ENCODE measurements at regions not wholly inside any gene's neighbourhood (a gene's known extent, or its start where the extent isn't known, plus 50 kb on each side); places are given as distances from the start of the nearest gene placed in this dataset.

DNA sequence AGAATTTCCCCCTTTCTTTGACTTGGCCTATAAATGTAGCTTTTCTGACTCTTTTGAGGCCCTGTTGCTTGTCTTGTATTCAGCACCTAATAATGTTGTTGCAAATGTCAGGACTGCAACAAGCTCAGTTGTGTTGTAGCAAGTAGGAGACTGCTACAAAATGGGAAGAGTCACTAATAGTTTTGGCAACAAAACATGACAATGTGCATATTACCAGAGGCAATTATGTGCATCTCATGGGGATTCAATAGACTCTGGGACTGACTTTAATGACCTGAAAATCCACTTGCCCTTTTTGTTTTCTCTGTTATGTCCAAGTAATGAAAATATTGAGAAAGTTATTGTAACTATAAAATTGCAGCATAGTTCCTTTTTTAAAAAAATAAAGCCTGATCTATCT lies 368.4 kb downstream of the OSTF1 start:
- TF ChIP-seq FOSL2 (IDR thresholded peaks at IDR 0.05; ENCODE audit: borderline replicate concordance, low read depth) (no peak), RFX5 (IDR thresholded peaks at IDR 0.05; ENCODE audit: low read length) (no peak), SIN3A (IDR thresholded peaks at IDR 0.05; ENCODE audit: borderline replicate concordance, low read depth, low read length) (no peak), CHD2 (IDR thresholded peaks at IDR 0.05; ENCODE audit: low read length, partially characterized antibody) (no peak), RXRA (IDR thresholded peaks at IDR 0.05; ENCODE audit: borderline replicate concordance, low read depth) (no peak), TCF12 (IDR thresholded peaks at IDR 0.05) (no peak)
- no peaks in the 10 kb centered on the region for H3K36me3 ChIP-seq (replicated peaks in 1 of 2; ENCODE audit: control insufficient read depth in 1 of 2, insufficient read depth in 2 of 2, low read length in 1 of 2)
- no peak overlapping the region for H2AFZ ChIP-seq (ENCODE audit: low read depth)
- POLR2A ChIA-PET = no interaction called here
- no peaks in the 10 kb centered on the region for H3K27me3 ChIP-seq (ENCODE audit: insufficient read depth)
- no peaks in the 10 kb centered on the region for H4K20me1 ChIP-seq (ENCODE audit: insufficient read depth)
- H3K9me3 ChIP-seq = no peaks in the 10 kb centered on the region; the same call in 1 of the 2 replicates
- H3K9ac ChIP-seq = no peak overlapping the region
- no peaks in the 10 kb centered on the region for H3K79me2 ChIP-seq (ENCODE audit: insufficient read depth)
- H3F3A ChIP-seq (replicated peaks; ENCODE audit: insufficient read depth) = no peaks in the 10 kb centered on the region
- no peak overlapping the region for H3K4me2 ChIP-seq
- H3K4me1 ChIP-seq (ENCODE audit: control insufficient read depth in 1 of 2, insufficient read depth in 2 of 2, low read depth in 1 of 2, low read length in 1 of 2) = no peaks in the 10 kb centered on the region
- no peak overlapping the region for H3K27ac ChIP-seq (ENCODE audit: low read depth in 2 of 2, low read length in 1 of 2)
- no peaks in the 10 kb centered on the region for H3K9me2 ChIP-seq
- H3K4me3 ChIP-seq (ENCODE audit: low read depth in 2 of 2, low read length in 1 of 2) = no peak overlapping the region
- CTCF ChIA-PET = no interaction called here
- DNase-seq = no peak

DNA sequence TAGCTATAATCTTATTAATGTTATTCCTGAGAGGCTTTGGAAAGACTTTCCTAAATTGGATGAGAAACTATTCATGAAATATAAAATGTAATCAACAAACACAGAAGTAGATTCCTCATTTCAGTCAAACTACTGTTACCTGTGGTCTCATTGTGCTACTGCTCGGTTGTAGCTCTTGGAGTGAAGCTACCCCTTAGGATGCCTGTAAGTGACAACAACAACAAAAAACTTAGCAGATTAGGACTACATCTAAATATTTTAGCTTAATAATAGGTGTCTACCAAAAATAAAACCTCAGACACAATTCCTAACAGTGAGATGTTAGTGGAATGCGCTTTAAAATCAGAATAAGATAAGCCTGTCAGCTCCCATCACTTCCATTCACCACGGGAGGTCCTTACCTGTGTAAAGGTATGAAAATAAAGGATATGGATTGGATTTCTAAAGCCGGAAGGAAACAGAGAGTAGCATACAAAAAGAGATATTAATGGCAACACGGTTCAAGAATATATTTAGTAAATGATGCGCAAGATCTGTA lies 369.2 kb downstream of the OSTF1 start:
- H4K20me1 ChIP-seq (ENCODE audit: insufficient read depth) = no peaks in the 10 kb centered on the region
- no peaks in the 10 kb centered on the region; the same call in 1 of the 2 replicates for H3K9me3 ChIP-seq
- H3K4me3 ChIP-seq (ENCODE audit: low read depth in 2 of 2, low read length in 1 of 2) = no peak overlapping the region
- no peaks in the 10 kb centered on the region for H3K4me1 ChIP-seq (ENCODE audit: control insufficient read depth in 1 of 2, insufficient read depth in 2 of 2, low read depth in 1 of 2, low read length in 1 of 2)
- no peaks in the 10 kb centered on the region for H3K36me3 ChIP-seq (replicated peaks in 1 of 2; ENCODE audit: control insufficient read depth in 1 of 2, insufficient read depth in 2 of 2, low read length in 1 of 2)
- WGBS (ENCODE audit: low lambda C conversion rate) = 27% methylated on average over 6 of the region's 6 CpGs
- no peaks in the 10 kb centered on the region for H3K9me2 ChIP-seq
- H2AFZ ChIP-seq (ENCODE audit: low read depth) = no peak overlapping the region
- H3K27ac ChIP-seq (ENCODE audit: low read depth in 2 of 2, low read length in 1 of 2) = no peak overlapping the region
- H3K4me2 ChIP-seq = no peak overlapping the region
- POLR2A ChIA-PET = no interaction called here
- CTCF ChIA-PET = no interaction called here
- DNase-seq = no peak
- H3K27me3 ChIP-seq (ENCODE audit: insufficient read depth) = no peaks in the 10 kb centered on the region
- no peaks in the 10 kb centered on the region for H3F3A ChIP-seq (replicated peaks; ENCODE audit: insufficient read depth)
- H3K9ac ChIP-seq = no peak overlapping the region
- no peaks in the 10 kb centered on the region for H3K79me2 ChIP-seq (ENCODE audit: insufficient read depth)
- TF ChIP-seq, protein P1, sequence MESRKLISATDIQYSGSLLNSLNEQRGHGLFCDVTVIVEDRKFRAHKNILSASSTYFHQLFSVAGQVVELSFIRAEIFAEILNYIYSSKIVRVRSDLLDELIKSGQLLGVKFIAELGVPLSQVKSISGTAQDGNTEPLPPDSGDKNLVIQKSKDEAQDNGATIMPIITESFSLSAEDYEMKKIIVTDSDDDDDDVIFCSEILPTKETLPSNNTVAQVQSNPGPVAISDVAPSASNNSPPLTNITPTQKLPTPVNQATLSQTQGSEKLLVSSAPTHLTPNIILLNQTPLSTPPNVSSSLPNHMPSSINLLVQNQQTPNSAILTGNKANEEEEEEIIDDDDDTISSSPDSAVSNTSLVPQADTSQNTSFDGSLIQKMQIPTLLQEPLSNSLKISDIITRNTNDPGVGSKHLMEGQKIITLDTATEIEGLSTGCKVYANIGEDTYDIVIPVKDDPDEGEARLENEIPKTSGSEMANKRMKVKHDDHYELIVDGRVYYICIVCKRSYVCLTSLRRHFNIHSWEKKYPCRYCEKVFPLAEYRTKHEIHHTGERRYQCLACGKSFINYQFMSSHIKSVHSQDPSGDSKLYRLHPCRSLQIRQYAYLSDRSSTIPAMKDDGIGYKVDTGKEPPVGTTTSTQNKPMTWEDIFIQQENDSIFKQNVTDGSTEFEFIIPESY (IDR thresholded peaks at IDR 0.05; ENCODE audit: borderline replicate concordance, low read depth) = no peak
- TF ChIP-seq EZH2phosphoT487 (IDR thresholded peaks at IDR 0.05; ENCODE audit: borderline replicate concordance, low read depth) (no peak), GABPA (IDR thresholded peaks at IDR 0.05; ENCODE audit: low read depth) (no peak), SMC3 (IDR thresholded peaks at IDR 0.05; ENCODE audit: low read depth, low read length) (no peak), TEAD4 (IDR thresholded peaks at IDR 0.05; ENCODE audit: borderline replicate concordance, insufficient read depth) (no peak), YY1 (IDR thresholded peaks at IDR 0.05; ENCODE audit: low read depth) (no peak), MEF2A (IDR thresholded peaks at IDR 0.05; ENCODE audit: borderline replicate concordance, low read depth) (no peak), SIN3A (IDR thresholded peaks at IDR 0.05; ENCODE audit: borderline replicate concordance, low read depth, low read length) (no peak), GATA2 (CRISPR knock-in tag; IDR thresholded peaks at IDR 0.05) (no peak), RFX5 (IDR thresholded peaks at IDR 0.05; ENCODE audit: low read length) (no peak), RAD21 (IDR thresholded peaks at IDR 0.05; ENCODE audit: low read length) (no peak), RCOR1 (IDR thresholded peaks at IDR 0.05; ENCODE audit: low read length) (no peak), JUND (IDR thresholded peaks at IDR 0.05) (no peak), CHD2 (IDR thresholded peaks at IDR 0.05; ENCODE audit: low read length, partially characterized antibody) (no peak), RXRA (IDR thresholded peaks at IDR 0.05; ENCODE audit: borderline replicate concordance, low read depth) (no peak)
- TF ChIP-seq, protein P2, sequence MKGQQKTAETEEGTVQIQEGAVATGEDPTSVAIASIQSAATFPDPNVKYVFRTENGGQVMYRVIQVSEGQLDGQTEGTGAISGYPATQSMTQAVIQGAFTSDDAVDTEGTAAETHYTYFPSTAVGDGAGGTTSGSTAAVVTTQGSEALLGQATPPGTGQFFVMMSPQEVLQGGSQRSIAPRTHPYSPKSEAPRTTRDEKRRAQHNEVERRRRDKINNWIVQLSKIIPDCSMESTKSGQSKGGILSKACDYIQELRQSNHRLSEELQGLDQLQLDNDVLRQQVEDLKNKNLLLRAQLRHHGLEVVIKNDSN (IDR thresholded peaks at IDR 0.05; ENCODE audit: borderline replicate concordance, low read depth) = no peak
- TF ChIP-seq, protein P3, sequence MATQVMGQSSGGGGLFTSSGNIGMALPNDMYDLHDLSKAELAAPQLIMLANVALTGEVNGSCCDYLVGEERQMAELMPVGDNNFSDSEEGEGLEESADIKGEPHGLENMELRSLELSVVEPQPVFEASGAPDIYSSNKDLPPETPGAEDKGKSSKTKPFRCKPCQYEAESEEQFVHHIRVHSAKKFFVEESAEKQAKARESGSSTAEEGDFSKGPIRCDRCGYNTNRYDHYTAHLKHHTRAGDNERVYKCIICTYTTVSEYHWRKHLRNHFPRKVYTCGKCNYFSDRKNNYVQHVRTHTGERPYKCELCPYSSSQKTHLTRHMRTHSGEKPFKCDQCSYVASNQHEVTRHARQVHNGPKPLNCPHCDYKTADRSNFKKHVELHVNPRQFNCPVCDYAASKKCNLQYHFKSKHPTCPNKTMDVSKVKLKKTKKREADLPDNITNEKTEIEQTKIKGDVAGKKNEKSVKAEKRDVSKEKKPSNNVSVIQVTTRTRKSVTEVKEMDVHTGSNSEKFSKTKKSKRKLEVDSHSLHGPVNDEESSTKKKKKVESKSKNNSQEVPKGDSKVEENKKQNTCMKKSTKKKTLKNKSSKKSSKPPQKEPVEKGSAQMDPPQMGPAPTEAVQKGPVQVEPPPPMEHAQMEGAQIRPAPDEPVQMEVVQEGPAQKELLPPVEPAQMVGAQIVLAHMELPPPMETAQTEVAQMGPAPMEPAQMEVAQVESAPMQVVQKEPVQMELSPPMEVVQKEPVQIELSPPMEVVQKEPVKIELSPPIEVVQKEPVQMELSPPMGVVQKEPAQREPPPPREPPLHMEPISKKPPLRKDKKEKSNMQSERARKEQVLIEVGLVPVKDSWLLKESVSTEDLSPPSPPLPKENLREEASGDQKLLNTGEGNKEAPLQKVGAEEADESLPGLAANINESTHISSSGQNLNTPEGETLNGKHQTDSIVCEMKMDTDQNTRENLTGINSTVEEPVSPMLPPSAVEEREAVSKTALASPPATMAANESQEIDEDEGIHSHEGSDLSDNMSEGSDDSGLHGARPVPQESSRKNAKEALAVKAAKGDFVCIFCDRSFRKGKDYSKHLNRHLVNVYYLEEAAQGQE (IDR thresholded peaks at IDR 0.05; ENCODE audit: low read depth, low read length) = no peak
- TF ChIP-seq, protein P4, sequence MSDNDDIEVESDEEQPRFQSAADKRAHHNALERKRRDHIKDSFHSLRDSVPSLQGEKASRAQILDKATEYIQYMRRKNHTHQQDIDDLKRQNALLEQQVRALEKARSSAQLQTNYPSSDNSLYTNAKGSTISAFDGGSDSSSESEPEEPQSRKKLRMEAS (IDR thresholded peaks at IDR 0.05; ENCODE audit: low read depth) = no peak
